ENCODE measurements at regions not wholly inside any gene's neighbourhood (a gene's known extent, or its start where the extent isn't known, plus 50 kb on each side); places are given as distances from the start of the nearest gene placed in this dataset.

GRCh38 chr5:157984611-157985010, 125.7 kb upstream of the CLINT1 start:
- TF ChIP-seq SKIL (IDR thresholded peaks at IDR 0.05; ENCODE audit: low read depth, poor library complexity, severe bottlenecking) (no peak), POLR2AphosphoS5 (IDR thresholded peaks at IDR 0.05; ENCODE audit: low read length) (no peak), CTCF (IDR thresholded peaks at IDR 0.05 in 2 of 3, conservative IDR thresholded peaks at IDR 0.05 in 1 of 3; ENCODE audit: control insufficient read depth in 2 of 3, extremely low read depth in 1 of 3, insufficient read depth in 1 of 3, low read depth in 3 of 3, low read length in 3 of 3) (no peak), NFIC (IDR thresholded peaks at IDR 0.05; ENCODE audit: low read depth, low read length) (no peak), TAF1 (IDR thresholded peaks at IDR 0.05; ENCODE audit: borderline replicate concordance, low read depth, low read length) (no peak), POLR2A (IDR thresholded peaks at IDR 0.05; ENCODE audit: low read depth, low read length) (no peak), HDAC6 (IDR thresholded peaks at IDR 0.05; ENCODE audit: unreplicated experiment) (no peak), REST (IDR thresholded peaks at IDR 0.05; ENCODE audit: low read depth, low read length) (no peak), EZH2 (IDR thresholded peaks at IDR 0.05; ENCODE audit: borderline replicate concordance, control insufficient read depth, low read depth, low read length) (no peak), ZBTB4 (CRISPR knock-in tag; IDR thresholded peaks at IDR 0.05) (no peak), E2F8 (IDR thresholded peaks at IDR 0.05; ENCODE audit: low read depth, partially characterized antibody) (no peak), YY1 (IDR thresholded peaks at IDR 0.05; ENCODE audit: low read depth, low read length) (no peak), RFX5 (IDR thresholded peaks at IDR 0.05; ENCODE audit: low read depth, low read length) (no peak)
